ENCODE measurements at regions not wholly inside any gene's neighbourhood (a gene's known extent, or its start where the extent isn't known, plus 50 kb on each side); places are given as distances from the start of the nearest gene placed in this dataset.

GRCh38 chr14:71555654-71556559, 376.3 kb upstream of the RGS6 start:
- ChIA-PET CTCF (ENCODE audit: low intra/inter-chr PET ratio) (no interaction called here), POLR2A (interaction anchor here (1.3 kb wide), 1 partner anchor 45 kb away, joined by 3 read pairs; no protein-coding TSS in a partner anchor)
- peak; percentile 64 for FAIRE-seq
- H3K4me3 ChIP-seq: no peak overlapping the region
- peak in 2 of 4 experiments; percentile 12 to 44 for DNase-seq (ENCODE audit: extremely low read depth in 1 of 4, low spot score in 3 of 4)
- peak overlapping the region; percentile 55; the same call in 1 of the 2 replicates for H2AFZ ChIP-seq (ENCODE audit: low read depth, low read length)
- WGBS (ENCODE audit: insufficient coverage, low coverage, missing lambda C conversion rate): 22% methylated on average over 5 of the region's 5 CpGs
- no peaks in the 10 kb centered on the region for H3K9me1 ChIP-seq (ENCODE audit: control insufficient read depth, insufficient read depth, low read length)
- H3K27me3 ChIP-seq (ENCODE audit: control insufficient read depth in 2 of 2, insufficient read depth in 2 of 2, low read length in 2 of 2): no peaks in the 10 kb centered on the region
- peak; percentile 65 for ATAC-seq
- no TSS peak for BruUV-seq (replicated peaks)
- no peaks in the 10 kb centered on the region for H3K36me3 ChIP-seq (ENCODE audit: control insufficient read depth, insufficient read depth, low read length)
- no peaks in the 10 kb centered on the region for H3K9me3 ChIP-seq (replicated peaks; ENCODE audit: control insufficient read depth, insufficient read depth, low read depth, low read length)
- intact Hi-C loops (cut with micrococcal nuclease): no loop called here
- H3K4me2 ChIP-seq (ENCODE audit: insufficient read depth, low read length): peak overlapping the region; percentile 25; the same call in 1 of the 2 replicates
- no peak overlapping the region for H3K9ac ChIP-seq (ENCODE audit: insufficient read depth in 1 of 2, low read depth in 2 of 2, low read length in 2 of 2)
- in situ Hi-C loops (cut with MboI): no loop called here
- peaks cover 0 to 10% of the 10 kb centered on the region in 2 experiments; a peak in 1 of 5 replicates for H3K4me1 ChIP-seq (replicated peaks in 1 of 2; ENCODE audit: control insufficient read depth in 2 of 2, insufficient read depth in 2 of 2, low read length in 2 of 2)
- no peaks in the 10 kb centered on the region for H3K79me2 ChIP-seq (ENCODE audit: control insufficient read depth, insufficient read depth, low read length)
- H4K20me1 ChIP-seq (replicated peaks; ENCODE audit: control insufficient read depth, insufficient read depth, low read length): no peaks in the 10 kb centered on the region
- peak overlapping the region; percentile 54; the same call in 2 of the 3 replicates for H3K27ac ChIP-seq (ENCODE audit: extremely low read depth, low read depth, low read length)
- TF ChIP-seq ZNF507 (tag; conservative IDR thresholded peaks at IDR 0.05) (no peak), ZNF445 (CRISPR knock-in tag; IDR thresholded peaks at IDR 0.05; ENCODE audit: low read depth) (no peak), LEF1 (IDR thresholded peaks at IDR 0.05) (no peak), NFYB (IDR thresholded peaks at IDR 0.05; ENCODE audit: extremely low read depth, insufficient read length) (no peak), ESRRA (IDR thresholded peaks at IDR 0.05; ENCODE audit: borderline replicate concordance, low read depth) (no peak), ATF3 (IDR thresholded peaks at IDR 0.05) (peak; percentile 16; the same call in 1 of the 2 replicates), ATF3 (CRISPR knock-in tag; conservative IDR thresholded peaks at IDR 0.05) (no peak), ZC3H4 (CRISPR knock-in tag; IDR thresholded peaks at IDR 0.05; ENCODE audit: borderline replicate concordance) (no peak), SRF (CRISPR knock-in tag; IDR thresholded peaks at IDR 0.05) (no peak)

All from K562 (cell line).